ENCODE measurements at regions not wholly inside any gene's neighbourhood (a gene's known extent, or its start where the extent isn't known, plus 50 kb on each side); places are given as distances from the start of the nearest gene placed in this dataset.

DNA sequence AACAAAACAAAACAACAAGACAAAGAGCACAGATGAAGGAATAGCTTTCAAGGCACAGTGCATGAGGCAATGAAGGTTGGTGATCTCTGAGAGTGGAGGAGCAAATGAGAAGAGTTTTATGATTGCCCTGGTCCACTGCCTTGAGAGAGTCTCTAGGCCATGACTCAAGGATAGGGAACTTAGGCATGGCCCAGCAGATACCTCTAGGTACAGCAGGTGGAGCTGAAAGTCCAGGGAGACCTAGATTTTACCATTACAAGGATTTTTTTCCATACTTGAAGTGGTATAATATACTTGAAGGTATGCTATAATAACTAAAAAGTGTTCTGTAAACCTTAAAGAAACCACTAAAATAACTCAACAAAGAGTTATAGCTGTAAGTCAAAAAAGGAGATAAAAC is 239.5 kb upstream of the KLHL29 start:
- TF ChIP-seq, protein P1, sequence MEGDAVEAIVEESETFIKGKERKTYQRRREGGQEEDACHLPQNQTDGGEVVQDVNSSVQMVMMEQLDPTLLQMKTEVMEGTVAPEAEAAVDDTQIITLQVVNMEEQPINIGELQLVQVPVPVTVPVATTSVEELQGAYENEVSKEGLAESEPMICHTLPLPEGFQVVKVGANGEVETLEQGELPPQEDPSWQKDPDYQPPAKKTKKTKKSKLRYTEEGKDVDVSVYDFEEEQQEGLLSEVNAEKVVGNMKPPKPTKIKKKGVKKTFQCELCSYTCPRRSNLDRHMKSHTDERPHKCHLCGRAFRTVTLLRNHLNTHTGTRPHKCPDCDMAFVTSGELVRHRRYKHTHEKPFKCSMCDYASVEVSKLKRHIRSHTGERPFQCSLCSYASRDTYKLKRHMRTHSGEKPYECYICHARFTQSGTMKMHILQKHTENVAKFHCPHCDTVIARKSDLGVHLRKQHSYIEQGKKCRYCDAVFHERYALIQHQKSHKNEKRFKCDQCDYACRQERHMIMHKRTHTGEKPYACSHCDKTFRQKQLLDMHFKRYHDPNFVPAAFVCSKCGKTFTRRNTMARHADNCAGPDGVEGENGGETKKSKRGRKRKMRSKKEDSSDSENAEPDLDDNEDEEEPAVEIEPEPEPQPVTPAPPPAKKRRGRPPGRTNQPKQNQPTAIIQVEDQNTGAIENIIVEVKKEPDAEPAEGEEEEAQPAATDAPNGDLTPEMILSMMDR (IDR thresholded peaks at IDR 0.05; ENCODE audit: low read depth, low read length, poor library complexity, severe bottlenecking), result no peak
- no peak for TF ChIP-seq EZH2phosphoT487 (IDR thresholded peaks at IDR 0.05; ENCODE audit: borderline replicate concordance, low read length)
